ENCODE measurements at regions not wholly inside any gene's neighbourhood (a gene's known extent, or its start where the extent isn't known, plus 50 kb on each side); places are given as distances from the start of the nearest gene placed in this dataset.

- H2AFZ ChIP-seq (ENCODE audit: low read depth, low read length) = no peak overlapping the region
- POLR2A ChIA-PET = no interaction called here
- no peak overlapping the region for H3K4me2 ChIP-seq (ENCODE audit: insufficient read depth, low read length)
- intact Hi-C loops (cut with micrococcal nuclease) (no loop called here), dilution Hi-C loops (cut with MboI; ENCODE audit: extremely low pct_ligation_motif_present, low sequenced_read_pairs) (no loop called here)
- H3K27me3 ChIP-seq (ENCODE audit: control insufficient read depth in 2 of 2, insufficient read depth in 2 of 2, low read length in 2 of 2) = no peaks in the 10 kb centered on the region
- TF ChIP-seq FOS (IDR thresholded peaks at IDR 0.05; ENCODE audit: borderline replicate concordance, insufficient read depth, low read length) = no peak
- no peak for TF ChIP-seq GATA2 (IDR thresholded peaks at IDR 0.05; ENCODE audit: insufficient read depth, insufficient read length, low read depth, low read length)
- TF ChIP-seq MAX (IDR thresholded peaks at IDR 0.05; ENCODE audit: insufficient read depth, insufficient read length) = no peak
- no peak overlapping the region for H3K9ac ChIP-seq (replicated peaks; ENCODE audit: extremely low read depth, insufficient read depth, low read length)
- H3K4me1 ChIP-seq (ENCODE audit: control insufficient read depth, extremely low read depth, insufficient read depth, low read length) = no peaks in the 10 kb centered on the region
- no peaks in the 10 kb centered on the region for H4K20me1 ChIP-seq (replicated peaks; ENCODE audit: control insufficient read depth, extremely low read depth, insufficient read depth, low read length)
- H3K36me3 ChIP-seq (ENCODE audit: control insufficient read depth in 2 of 2, extremely low read depth in 1 of 2, insufficient read depth in 2 of 2, low read length in 2 of 2) = no peaks in the 10 kb centered on the region
- no peaks in the 10 kb centered on the region for H3K9me1 ChIP-seq (replicated peaks; ENCODE audit: control insufficient read depth, extremely low read depth, insufficient read depth, low read length)
- FAIRE-seq = no peak
- no peak for DNase-seq (ENCODE audit: low read depth, low spot score)
- no peaks in the 10 kb centered on the region for H3K79me2 ChIP-seq (ENCODE audit: control insufficient read depth, insufficient read depth, low read length)
- CTCF ChIA-PET = no interaction called here
- no peak overlapping the region for H3K4me3 ChIP-seq (replicated peaks in 1 of 3; ENCODE audit: insufficient read depth in 1 of 3, low read depth in 1 of 3, low read length in 3 of 3)
- no peaks in the 10 kb centered on the region for H3K9me3 ChIP-seq (replicated peaks; ENCODE audit: control insufficient read depth, insufficient read depth, low read length)
- BruUV-seq (replicated peaks) = no TSS peak
- no peak overlapping the region for H3K27ac ChIP-seq (ENCODE audit: insufficient read depth, low read depth, low read length)
Observed at GRCh38 chr5:167065794-167066193, 1225.7 kb upstream of the WWC1 start.

GRCh38 chr5:167071981-167072610 is 1219.3 kb upstream of the WWC1 start:
- FAIRE-seq (no peak), DNase-seq (ENCODE audit: low read depth, low spot score) (no peak)
- no peaks in the 10 kb centered on the region for H3K4me1 ChIP-seq (ENCODE audit: control insufficient read depth, extremely low read depth, insufficient read depth, low read length)
- H3K9ac ChIP-seq (replicated peaks; ENCODE audit: extremely low read depth, insufficient read depth, low read length) = no peak overlapping the region
- TF ChIP-seq MYC (IDR thresholded peaks at IDR 0.05; ENCODE audit: low read depth, low read length) (no peak), GATA2 (IDR thresholded peaks at IDR 0.05; ENCODE audit: insufficient read depth, insufficient read length, low read depth, low read length) (no peak), POLR2AphosphoS5 (IDR thresholded peaks at IDR 0.05; ENCODE audit: insufficient read depth, low read depth, low read length) (no peak), FOS (IDR thresholded peaks at IDR 0.05; ENCODE audit: borderline replicate concordance, insufficient read depth, low read length) (no peak), JUN (IDR thresholded peaks at IDR 0.05; ENCODE audit: borderline replicate concordance, insufficient read depth, insufficient read length, low read depth) (no peak), EZH2 (IDR thresholded peaks at IDR 0.05; ENCODE audit: borderline replicate concordance, low read depth, low read length, severe bottlenecking) (no peak), POLR2A (IDR thresholded peaks at IDR 0.05; ENCODE audit: low read depth, low read length) (no peak), MAX (IDR thresholded peaks at IDR 0.05; ENCODE audit: insufficient read depth, insufficient read length) (no peak), CTCF (IDR thresholded peaks at IDR 0.05; ENCODE audit: extremely low read depth in 1 of 2, insufficient read depth in 1 of 2, low read depth in 1 of 2, low read length in 2 of 2) (no peak)
- no peaks in the 10 kb centered on the region for H3K79me2 ChIP-seq (ENCODE audit: control insufficient read depth, insufficient read depth, low read length)
- ChIA-PET POLR2A (no interaction called here), CTCF (no interaction called here)
- H3K27me3 ChIP-seq (ENCODE audit: control insufficient read depth in 2 of 2, insufficient read depth in 2 of 2, low read length in 2 of 2) = no peaks in the 10 kb centered on the region
- H3K27ac ChIP-seq (ENCODE audit: insufficient read depth, low read depth, low read length) = no peak overlapping the region
- no peak overlapping the region for H3K4me3 ChIP-seq (replicated peaks in 1 of 3; ENCODE audit: insufficient read depth in 1 of 3, low read depth in 1 of 3, low read length in 3 of 3)
- dilution Hi-C loops (cut with MboI; ENCODE audit: extremely low pct_ligation_motif_present, low sequenced_read_pairs) = no loop called here
- no peaks in the 10 kb centered on the region for H3K9me3 ChIP-seq (replicated peaks; ENCODE audit: control insufficient read depth, insufficient read depth, low read length)
- H3K4me2 ChIP-seq (ENCODE audit: insufficient read depth, low read length) = no peak overlapping the region
- H2AFZ ChIP-seq (ENCODE audit: low read depth, low read length) = no peak overlapping the region
- no peaks in the 10 kb centered on the region for H3K9me1 ChIP-seq (replicated peaks; ENCODE audit: control insufficient read depth, extremely low read depth, insufficient read depth, low read length)
- intact Hi-C loops (cut with micrococcal nuclease) = no loop called here
- no peaks in the 10 kb centered on the region for H3K36me3 ChIP-seq (ENCODE audit: control insufficient read depth in 2 of 2, extremely low read depth in 1 of 2, insufficient read depth in 2 of 2, low read length in 2 of 2)
- BruUV-seq (replicated peaks) = no TSS peak
- no peaks in the 10 kb centered on the region for H4K20me1 ChIP-seq (replicated peaks; ENCODE audit: control insufficient read depth, extremely low read depth, insufficient read depth, low read length)

Data from endothelial cell of umbilical vein (primary cell).